WTC11 (cell line): ENCODE measurements at regions not wholly inside any gene's neighbourhood (a gene's known extent, or its start where the extent isn't known, plus 50 kb on each side); places are given as distances from the start of the nearest gene placed in this dataset.
"Not testable (repeated sequence)": the region's sequence is repeated elsewhere in the genome, so short reads cannot be mapped to it uniquely, and the experiment has no call there.

Experiments used
- ATAC-seq: fragments of 200-7000 bp; cut with Tn5 transposase; 2 replicates; pipeline ENCODE4 v1.10.0; 2021; ENCODE audit warnings: mild to moderate bottlenecking, moderate library complexity
- CTCF ChIA-PET: fragments of 300-600 bp; sonication (Branson Sonifier 250); formaldehyde crosslinking; loops from one replicate; lab custom pipeline; 2021; ENCODE audit warnings: antibody characterized with exemption; lab: Charles Lee
- POLR2A ChIA-PET: fragments of 350-600 bp; sonication (Branson Sonifier 250); formaldehyde crosslinking; loops from one replicate; lab custom pipeline; 2021; ENCODE audit warnings: antibody characterized with exemption; lab: Charles Lee
- DNase-seq: peaks from one replicate; pipeline ENCODE4 v3.0.0; 2021; ENCODE audit warnings: low spot score
- H3K27ac Mint-ChIP-seq: 2 replicates; pipeline ENCODE4 v1.8.0; 2021; ENCODE audit warnings: mixed read lengths
- H3K27me3 Mint-ChIP-seq: 2 replicates; pipeline ENCODE4 v1.8.0; 2021; ENCODE audit warnings: low read depth, mild to moderate bottlenecking, moderate library complexity, mixed read lengths
- H3K36me3 Mint-ChIP-seq: 2 replicates; pipeline ENCODE4 v1.8.0; 2021; ENCODE audit warnings: mixed read lengths
- H3K4me1 Mint-ChIP-seq: 2 replicates; pipeline ENCODE4 v1.8.0; 2022; ENCODE audit warnings: mixed read lengths
- H3K4me3 Mint-ChIP-seq: 2 replicates; pipeline ENCODE4 v1.8.0; 2021; ENCODE audit warnings: mild to moderate bottlenecking, moderate library complexity, mixed read lengths
- H3K9me3 Mint-ChIP-seq: 2 replicates; pipeline ENCODE4 v1.8.0; 2021; ENCODE audit warnings: mixed read lengths
- AR ChIP-seq: fragments of 250-450 bp; sonication (Bioruptor Pico); IDR thresholded peaks from 2 replicates; pipeline ENCODE4 v1.9.0; 2021; ENCODE audit warnings: mild to moderate bottlenecking
- ATF2 ChIP-seq: sonication (generic); formaldehyde crosslinking; IDR thresholded peaks from 2 replicates; pipeline ENCODE4 v1.8.1; 2022; ENCODE audit warnings: low read depth, missing genetic modification reagents, borderline replicate concordance
- ATF6 ChIP-seq: sonication (generic); formaldehyde crosslinking; IDR thresholded peaks from 2 replicates; pipeline ENCODE4 v1.8.1; 2023; ENCODE audit warnings: mild to moderate bottlenecking, missing genetic modification reagents
- CBFB ChIP-seq: sonication (generic); formaldehyde crosslinking; IDR thresholded peaks from 2 replicates; pipeline ENCODE4 v1.8.1; 2022; ENCODE audit warnings: mild to moderate bottlenecking, low read depth, missing genetic modification reagents
- CDX4 ChIP-seq: fragments of 250-450 bp; sonication (Bioruptor Pico); IDR thresholded peaks from 2 replicates; pipeline ENCODE4 v1.9.0; 2021; ENCODE audit warnings: moderate library complexity, mild to moderate bottlenecking, inconsistent platforms, borderline replicate concordance
- E2F1 ChIP-seq: sonication (generic); formaldehyde crosslinking; IDR thresholded peaks from 2 replicates; pipeline ENCODE4 v1.8.0; 2022; ENCODE audit warnings: mild to moderate bottlenecking, missing genetic modification reagents
- ETV6 ChIP-seq: sonication (generic); formaldehyde crosslinking; IDR thresholded peaks from 2 replicates; pipeline ENCODE4 v1.8.1; 2022; ENCODE audit warnings: mild to moderate bottlenecking, missing genetic modification reagents
- FOXK1 ChIP-seq: sonication (generic); formaldehyde crosslinking; IDR thresholded peaks from 2 replicates; pipeline ENCODE4 v1.8.0; 2022; ENCODE audit warnings: mild to moderate bottlenecking, moderate library complexity, missing genetic modification reagents
- FOXP4 ChIP-seq: sonication (generic); formaldehyde crosslinking; IDR thresholded peaks from 2 replicates; pipeline ENCODE4 v1.8.0; 2022; ENCODE audit warnings: mild to moderate bottlenecking, missing genetic modification reagents
- MAX ChIP-seq: sonication (generic); formaldehyde crosslinking; IDR thresholded peaks from 2 replicates; pipeline ENCODE4 v1.8.0; 2022; ENCODE audit warnings: mild to moderate bottlenecking, missing genetic modification reagents
- NFE2L1 ChIP-seq: sonication (generic); formaldehyde crosslinking; IDR thresholded peaks from 2 replicates; pipeline ENCODE4 v1.8.1; 2023; ENCODE audit warnings: missing genetic modification reagents
- NR2C2 ChIP-seq: sonication (generic); formaldehyde crosslinking; IDR thresholded peaks from 2 replicates; pipeline ENCODE4 v1.8.0; 2022; ENCODE audit warnings: mild to moderate bottlenecking, missing genetic modification reagents
- PRRX2 ChIP-seq: fragments of 250-450 bp; sonication (Bioruptor Pico); IDR thresholded peaks from 2 replicates; pipeline ENCODE4 v1.8.0; 2021; ENCODE audit warnings: mild to moderate bottlenecking
- TEAD4 ChIP-seq: sonication (generic); formaldehyde crosslinking; IDR thresholded peaks from 2 replicates; pipeline ENCODE4 v1.8.0; 2022; ENCODE audit warnings: mild to moderate bottlenecking, missing genetic modification reagents
- USF1 ChIP-seq: sonication (generic); formaldehyde crosslinking; IDR thresholded peaks from 2 replicates; pipeline ENCODE4 v1.8.0; 2022; ENCODE audit warnings: mild to moderate bottlenecking, missing genetic modification reagents
- USF2 ChIP-seq: sonication (generic); formaldehyde crosslinking; IDR thresholded peaks from 2 replicates; pipeline ENCODE4 v1.8.1; 2023; ENCODE audit warnings: mild to moderate bottlenecking, missing genetic modification reagents, moderate library complexity
- ZNF138 ChIP-seq: sonication (generic); formaldehyde crosslinking; conservative IDR thresholded peaks from 2 replicates; pipeline ENCODE4 v1.8.1; 2022; ENCODE audit warnings: mild to moderate bottlenecking, moderate library complexity, missing genetic modification reagents

GRCh38 chr1:220450927-220451326 is 77.0 kb upstream of the MARK1 start:
- peaks cover 16% of the 10 kb centered on the region for H3K4me1 Mint-ChIP-seq
- H3K27me3 Mint-ChIP-seq, result no peaks in the 10 kb centered on the region; the same call in 1 of the 2 replicates
- ATAC-seq, result no peak
- DNase-seq, result no peak
- no peak overlapping the region for H3K4me3 Mint-ChIP-seq
- TF ChIP-seq FOXP4 (no peak), PRRX2 (CRISPR knock-in tag) (no peak), NFE2L1 (CRISPR knock-in tag) (no peak), FOXK1 (CRISPR knock-in tag) (no peak), CBFB (CRISPR knock-in tag) (no peak), ATF6 (CRISPR knock-in tag) (no peak), NR2C2 (no peak), ATF2 (CRISPR knock-in tag) (no peak), ETV6 (CRISPR knock-in tag) (no peak), E2F1 (CRISPR knock-in tag) (no peak), CDX4 (CRISPR knock-in tag) (no peak)
- peaks cover 6% of the 10 kb centered on the region; the same call in 1 of the 2 replicates for H3K9me3 Mint-ChIP-seq
- ChIA-PET POLR2A (no interaction called here), CTCF (interaction anchor here (0.7 to 1.4 kb wide), 2 partner anchors 12 to 326 kb away, joined by 3 to 5 read pairs; no protein-coding TSS in a partner anchor)
- H3K36me3 Mint-ChIP-seq, result no peaks in the 10 kb centered on the region
- no peak overlapping the region for H3K27ac Mint-ChIP-seq

GRCh38 chr1:220448217-220448616 is 79.7 kb upstream of the MARK1 start:
- no peak overlapping the region for H3K27ac Mint-ChIP-seq
- DNase-seq (no peak), ATAC-seq (no peak)
- ChIA-PET POLR2A (no interaction called here), CTCF (no interaction called here)
- H3K27me3 Mint-ChIP-seq, result no peaks in the 10 kb centered on the region; the same call in 1 of the 2 replicates
- H3K4me3 Mint-ChIP-seq, result no peak overlapping the region
- H3K9me3 Mint-ChIP-seq, result peaks cover 23% of the 10 kb centered on the region
- TF ChIP-seq AR (CRISPR knock-in tag), result no peak
- no peak for TF ChIP-seq ZNF138 (CRISPR knock-in tag)
- TF ChIP-seq USF2, result peak; percentile 71; the same call in 1 of the 2 replicates
- peak; percentile 37; the same call in 1 of the 2 replicates for TF ChIP-seq USF1 (CRISPR knock-in tag)
- TF ChIP-seq MAX, result no peak
- TF ChIP-seq NR2C2, result no peak
- TF ChIP-seq TEAD4 (CRISPR knock-in tag), result no peak
- H3K4me1 Mint-ChIP-seq, result peaks cover 13% of the 10 kb centered on the region
- H3K36me3 Mint-ChIP-seq, result peaks cover 14% of the 10 kb centered on the region

GRCh38 chr1:220444586-220444985 is 83.3 kb upstream of the MARK1 start:
- POLR2A ChIA-PET, H3K4me3 Mint-ChIP-seq, ATAC-seq, CTCF ChIA-PET, H3K27me3 Mint-ChIP-seq, H3K27ac Mint-ChIP-seq, DNase-seq: not testable (repeated sequence)
- Mint-ChIP-seq H3K9me3 (peaks cover 23% of the 10 kb centered on the region), H3K36me3 (peaks cover 14% of the 10 kb centered on the region), H3K4me1 (peaks cover 16% of the 10 kb centered on the region)
